ENCODE measurements at regions not wholly inside any gene's neighbourhood (a gene's known extent, or its start where the extent isn't known, plus 50 kb on each side); places are given as distances from the start of the nearest gene placed in this dataset.
"Not testable (repeated sequence)": the region's sequence is repeated elsewhere in the genome, so short reads cannot be mapped to it uniquely, and the experiment has no call there.

DNA sequence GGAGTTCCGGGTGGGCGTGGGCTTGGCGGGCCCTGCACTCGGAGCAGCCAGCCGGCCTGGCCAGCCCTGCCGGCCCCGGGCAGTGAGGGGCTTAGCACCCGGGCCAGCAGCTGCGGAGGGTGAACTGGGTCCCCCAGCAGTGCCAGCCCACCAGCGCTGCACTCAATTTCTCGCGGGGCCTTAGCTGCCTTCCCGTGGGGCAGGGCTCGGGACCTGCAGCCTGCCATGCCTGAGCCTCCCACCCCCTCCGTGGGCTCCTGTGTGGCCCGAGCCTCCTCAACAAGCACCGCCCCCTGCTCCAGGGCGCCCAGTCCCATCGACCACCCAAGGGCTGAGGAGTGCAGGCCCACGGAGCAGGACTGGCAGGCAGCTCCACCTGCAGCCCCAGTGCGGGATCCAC is 362.5 kb downstream of the TMEM167A start:
- not testable (repeated sequence) for TF ChIP-seq EZH2 (IDR thresholded peaks at IDR 0.05; ENCODE audit: borderline replicate concordance, low read depth, low read length, poor library complexity, severe bottlenecking); CTCF (conservative IDR thresholded peaks at IDR 0.05; ENCODE audit: low read depth, low read length)

Data from A673 (cell line).